SK-N-SH treated with all-trans-retinoic acid at 6 μM for 48 hours (cell line): ENCODE measurements at regions not wholly inside any gene's neighbourhood (a gene's known extent, or its start where the extent isn't known, plus 50 kb on each side); places are given as distances from the start of the nearest gene placed in this dataset.
"Not testable (repeated sequence)": the region's sequence is repeated elsewhere in the genome, so short reads cannot be mapped to it uniquely, and the experiment has no call there.

ENCODE experiments used
- PATZ1 ChIP-seq: fragments of 250-450 bp; sonication (Bioruptor Pico); IDR thresholded peaks from 2 replicates; pipeline ENCODE4 v1.8.0; 2020; ENCODE audit warnings: mild to moderate bottlenecking, moderate library complexity, borderline replicate concordance
- TOX ChIP-seq: fragments of 250-450 bp; sonication (Bioruptor Pico); IDR thresholded peaks from 2 replicates; pipeline ENCODE4 v1.8.0; 2021; ENCODE audit warnings: mild to moderate bottlenecking, moderate library complexity, borderline replicate concordance
- ZNF70 ChIP-seq: fragments of 450-650 bp; formaldehyde crosslinking; IDR thresholded peaks from 2 replicates; pipeline ENCODE4 v1.5.0; 2020; ENCODE audit warnings: mild to moderate bottlenecking, moderate library complexity

DNA sequence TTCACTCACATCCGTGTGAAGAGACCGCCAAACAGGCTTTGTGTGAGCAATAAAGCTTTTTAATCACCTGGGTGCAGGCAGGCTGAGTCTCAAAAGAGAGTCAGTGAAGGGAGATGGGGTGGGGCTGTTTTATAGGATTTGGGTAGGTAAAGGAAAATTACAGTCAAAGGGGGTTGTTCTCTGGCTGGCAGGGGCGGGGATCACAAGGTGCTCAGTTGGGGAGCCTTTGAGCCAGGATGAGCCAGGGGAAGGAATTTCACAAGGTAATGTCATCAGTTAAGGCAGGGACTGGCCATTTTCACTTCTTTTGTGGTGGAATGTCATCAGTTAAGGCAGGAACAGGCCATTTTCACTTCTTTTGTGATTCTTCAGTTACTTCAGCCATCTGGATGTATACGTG is 210.3 kb upstream of the ELL2 start:
- not testable (repeated sequence) for TF ChIP-seq ZNF70, TOX, PATZ1 (CRISPR knock-in tag)
